GM23338 (cell line): ENCODE measurements at regions not wholly inside any gene's neighbourhood (a gene's known extent, or its start where the extent isn't known, plus 50 kb on each side); places are given as distances from the start of the nearest gene placed in this dataset.
A peak's percentile ranks its signal among the peaks of the same experiment; 100 is the strongest.

Experiments
- ATAC-seq: fragments of 200-7000 bp; cut with Tn5 transposase; 3 replicates; pipeline ENCODE4 v1.9.1; 2020
- DNase-seq: peaks from one replicate; pipeline ENCODE4 v3.0.0-alpha.2; 2015; ENCODE audit warnings: low spot score
- H2AFZ ChIP-seq: fragments of 200-600 bp; sonication (generic); 2 replicates; pipeline ENCODE4 v1.8.0; 2016; ENCODE audit warnings: antibody characterized with exemption, mild to moderate bottlenecking, moderate library complexity
- H3F3A ChIP-seq: fragments of 200-600 bp; sonication (generic); replicated peaks from 2 replicates; pipeline ENCODE4 v1.8.0; 2017; ENCODE audit warnings: antibody characterized with exemption, mixed run types, low read depth
- H3K27ac ChIP-seq: fragments of 200-600 bp; sonication (generic); 2 replicates; pipeline ENCODE4 v1.6.1; 2016; ENCODE audit warnings: low read depth
- H3K27me3 ChIP-seq: fragments of 200-600 bp; sonication (generic); 2 replicates; pipeline ENCODE4 v1.8.0; 2016; ENCODE audit warnings: mild to moderate bottlenecking, mixed run types, moderate library complexity; ENCODE audit not compliant: insufficient read depth
- H3K36me3 ChIP-seq: fragments of 200-600 bp; sonication (generic); 2 replicates; pipeline ENCODE4 v1.8.0; 2016; ENCODE audit warnings: mild to moderate bottlenecking; ENCODE audit not compliant: insufficient read depth
- H3K4me1 ChIP-seq: fragments of 200-600 bp; sonication (generic); 2 replicates; pipeline ENCODE4 v1.8.0; 2016; ENCODE audit warnings: mild to moderate bottlenecking, moderate library complexity; ENCODE audit not compliant: insufficient read depth
- H3K4me2 ChIP-seq: fragments of 200-600 bp; sonication (generic); 2 replicates; pipeline ENCODE4 v1.7.1; 2017; ENCODE audit warnings: mixed run types
- H3K4me3 ChIP-seq: fragments of 200-600 bp; sonication (generic); 2 replicates; pipeline ENCODE4 v1.6.1; 2016; ENCODE audit warnings: mixed run types
- H3K79me2 ChIP-seq: fragments of 200-600 bp; sonication (generic); replicated peaks from 2 replicates; pipeline ENCODE4 v1.8.0; 2017; ENCODE audit warnings: mild to moderate bottlenecking; ENCODE audit not compliant: insufficient read depth
- H3K9me2 ChIP-seq: fragments of 200-600 bp; sonication (generic); 2 replicates; pipeline ENCODE4 v1.8.0; 2017; ENCODE audit not compliant: insufficient read depth
- H4K20me1 ChIP-seq: fragments of 200-600 bp; sonication (generic); replicated peaks from 2 replicates; pipeline ENCODE4 v1.8.0; 2017; ENCODE audit warnings: mild to moderate bottlenecking; ENCODE audit not compliant: insufficient read depth
- H3K27ac Mint-ChIP-seq: 2 replicates; pipeline ENCODE4 v1.8.0; 2020; ENCODE audit warnings: inconsistent platforms, mild to moderate bottlenecking, moderate library complexity, mixed read lengths
- H3K27me3 Mint-ChIP-seq: 3 replicates; pipeline ENCODE4 v1.8.0; 2022; ENCODE audit warnings: low read depth, mild to moderate bottlenecking, moderate library complexity, mixed read lengths, inconsistent platforms; ENCODE audit not compliant: insufficient read depth, poor library complexity
- H3K36me3 Mint-ChIP-seq: 3 replicates; pipeline ENCODE4 v1.8.0; 2021; ENCODE audit warnings: low read depth, mild to moderate bottlenecking, inconsistent platforms, moderate library complexity, mixed read lengths
- H3K4me1 Mint-ChIP-seq: 3 replicates; pipeline ENCODE4 v1.8.0; 2020; ENCODE audit warnings: mild to moderate bottlenecking, inconsistent platforms, mixed read lengths
- H3K4me3 Mint-ChIP-seq: 3 replicates; pipeline ENCODE4 v1.8.0; 2021; ENCODE audit warnings: moderate library complexity, mild to moderate bottlenecking, inconsistent platforms, mixed read lengths
- H3K9me3 Mint-ChIP-seq: 3 replicates; pipeline ENCODE4 v1.8.0; 2020; ENCODE audit warnings: moderate library complexity, mild to moderate bottlenecking, inconsistent platforms, mixed read lengths
- CREB1 ChIP-seq: fragments of 250-450 bp; sonication (Bioruptor Pico); IDR thresholded peaks from 2 replicates; pipeline ENCODE4 v1.5.0; 2020; ENCODE audit warnings: low read depth, mild to moderate bottlenecking, moderate library complexity
- ETS1 ChIP-seq: IDR thresholded peaks from 2 replicates; pipeline ENCODE4 v1.6.1; 2016; ENCODE audit warnings: antibody characterized with exemption
- EZH2 ChIP-seq: fragments of 200-600 bp; sonication (generic); IDR thresholded peaks from one replicate; pipeline ENCODE4 v1.8.0; 2017; ENCODE audit warnings: antibody characterized with exemption, mild to moderate bottlenecking, low read depth; ENCODE audit not compliant: unreplicated experiment
- EZH2phosphoT487 ChIP-seq: fragments of 200-600 bp; sonication (generic); IDR thresholded peaks from one replicate; pipeline ENCODE4 v1.8.1; 2018; ENCODE audit warnings: antibody characterized with exemption; ENCODE audit not compliant: unreplicated experiment
- JUNB ChIP-seq: IDR thresholded peaks from one replicate; pipeline ENCODE4 v1.6.1; 2016; ENCODE audit warnings: antibody characterized with exemption; ENCODE audit not compliant: unreplicated experiment
- NANOG ChIP-seq: IDR thresholded peaks from 2 replicates; pipeline ENCODE4 v1.6.1; 2016; ENCODE audit warnings: antibody characterized with exemption, borderline replicate concordance
- POLR2AphosphoS5 ChIP-seq: IDR thresholded peaks from 2 replicates; pipeline ENCODE4 v1.6.1; 2016; ENCODE audit warnings: antibody characterized with exemption, low read depth
- REST ChIP-seq: IDR thresholded peaks from one replicate; pipeline ENCODE4 v1.6.1; 2018; ENCODE audit warnings: antibody characterized with exemption; ENCODE audit not compliant: unreplicated experiment
- STAT1 ChIP-seq: IDR thresholded peaks from one replicate; pipeline ENCODE4 v1.6.1; 2016; ENCODE audit warnings: antibody characterized with exemption; ENCODE audit not compliant: unreplicated experiment
- ZNF114 ChIP-seq: fragments of 250-450 bp; sonication (Bioruptor Pico); IDR thresholded peaks from 2 replicates; pipeline ENCODE4 v1.5.0; 2020; ENCODE audit warnings: mild to moderate bottlenecking, moderate library complexity
- ZNF331 ChIP-seq: fragments of 250-450 bp; sonication (Bioruptor Pico); IDR thresholded peaks from 2 replicates; pipeline ENCODE4 v1.5.0; 2020; ENCODE audit warnings: low read depth, mild to moderate bottlenecking, moderate library complexity
- ZNF462 ChIP-seq: fragments of 250-450 bp; sonication (Bioruptor Pico); IDR thresholded peaks from 2 replicates; pipeline ENCODE4 v1.5.0; 2020; ENCODE audit warnings: mild to moderate bottlenecking, moderate library complexity
- TF ChIP-seq, protein P1 (sequence below), 2 experiments: fragments of 200-600 bp in 1 of 2; sonication (generic) in 1 of 2; conservative IDR thresholded peaks; 2 replicates each; pipeline versions ENCODE4 v1.5.1 to v1.6.1; 2016 to 2017; ENCODE audit warnings: antibody characterized with exemption in 2 of 2, low read depth in 2 of 2, mild to moderate bottlenecking in 2 of 2, moderate library complexity in 1 of 2

DNA sequence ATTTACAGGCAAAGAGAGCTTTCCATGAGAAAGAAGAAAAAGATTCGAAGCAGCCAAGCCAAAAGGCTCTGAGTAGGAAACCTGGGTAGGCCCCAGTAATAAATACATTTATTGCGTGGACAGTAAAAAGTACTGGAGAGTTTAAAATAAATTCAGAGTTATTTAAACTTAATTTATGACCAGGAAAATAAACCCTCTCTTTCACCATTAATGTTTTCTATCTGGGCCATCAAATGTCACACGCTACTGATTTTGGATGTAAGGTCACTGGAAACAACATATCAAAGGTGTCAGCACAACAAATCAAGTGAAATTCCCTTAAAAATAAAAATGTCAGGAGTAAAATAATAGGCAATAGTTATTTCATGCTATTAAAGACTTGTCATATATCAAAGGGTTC is 264.0 kb downstream of the SKAP2 start:
- H2AFZ ChIP-seq, result 0 out of 2 replicates have a peak overlapping the region, but pooled peaks have one; percentile 53
- no peaks in the 10 kb centered on the region for H3K36me3 ChIP-seq
- no peaks in the 10 kb centered on the region for H3F3A ChIP-seq
- no peak overlapping the region for H3K27ac Mint-ChIP-seq
- no peak overlapping the region for H3K4me2 ChIP-seq
- H4K20me1 ChIP-seq, result no peaks in the 10 kb centered on the region
- no peak overlapping the region for H3K27ac ChIP-seq
- ATAC-seq (no peak), DNase-seq (no peak)
- H3K27me3 Mint-ChIP-seq, result no peaks in the 10 kb centered on the region
- H3K79me2 ChIP-seq, result no peaks in the 10 kb centered on the region
- no peak overlapping the region for H3K4me3 Mint-ChIP-seq
- H3K27me3 ChIP-seq, result no peaks in the 10 kb centered on the region
- no peaks in the 10 kb centered on the region for H3K9me3 Mint-ChIP-seq
- peaks cover 11% of the 10 kb centered on the region for H3K4me1 Mint-ChIP-seq
- no peaks in the 10 kb centered on the region for H3K9me2 ChIP-seq
- H3K4me3 ChIP-seq, result no peak overlapping the region
- TF ChIP-seq CREB1 (CRISPR knock-in tag) (no peak), ZNF331 (CRISPR knock-in tag) (no peak), EZH2 (no peak), REST (no peak), ZNF462 (CRISPR knock-in tag) (no peak), POLR2AphosphoS5 (no peak), EZH2phosphoT487 (no peak), ETS1 (no peak), ZNF114 (CRISPR knock-in tag) (no peak), JUNB (no peak), STAT1 (no peak), NANOG (no peak)
- TF ChIP-seq, protein P1, sequence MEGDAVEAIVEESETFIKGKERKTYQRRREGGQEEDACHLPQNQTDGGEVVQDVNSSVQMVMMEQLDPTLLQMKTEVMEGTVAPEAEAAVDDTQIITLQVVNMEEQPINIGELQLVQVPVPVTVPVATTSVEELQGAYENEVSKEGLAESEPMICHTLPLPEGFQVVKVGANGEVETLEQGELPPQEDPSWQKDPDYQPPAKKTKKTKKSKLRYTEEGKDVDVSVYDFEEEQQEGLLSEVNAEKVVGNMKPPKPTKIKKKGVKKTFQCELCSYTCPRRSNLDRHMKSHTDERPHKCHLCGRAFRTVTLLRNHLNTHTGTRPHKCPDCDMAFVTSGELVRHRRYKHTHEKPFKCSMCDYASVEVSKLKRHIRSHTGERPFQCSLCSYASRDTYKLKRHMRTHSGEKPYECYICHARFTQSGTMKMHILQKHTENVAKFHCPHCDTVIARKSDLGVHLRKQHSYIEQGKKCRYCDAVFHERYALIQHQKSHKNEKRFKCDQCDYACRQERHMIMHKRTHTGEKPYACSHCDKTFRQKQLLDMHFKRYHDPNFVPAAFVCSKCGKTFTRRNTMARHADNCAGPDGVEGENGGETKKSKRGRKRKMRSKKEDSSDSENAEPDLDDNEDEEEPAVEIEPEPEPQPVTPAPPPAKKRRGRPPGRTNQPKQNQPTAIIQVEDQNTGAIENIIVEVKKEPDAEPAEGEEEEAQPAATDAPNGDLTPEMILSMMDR (conservative IDR thresholded peaks at IDR 0.05; ENCODE audit: low read depth in 2 of 2), result no peak
- no peaks in the 10 kb centered on the region for H3K36me3 Mint-ChIP-seq
- H3K4me1 ChIP-seq, result no peaks in the 10 kb centered on the region
